ENCODE measurements at regions not wholly inside any gene's neighbourhood (a gene's known extent, or its start where the extent isn't known, plus 50 kb on each side); places are given as distances from the start of the nearest gene placed in this dataset.

- no peaks in the 10 kb centered on the region for H3K27me3 ChIP-seq (ENCODE audit: low read depth)
- no peak overlapping the region for H3K27ac ChIP-seq (replicated peaks)
- no peak for DNase-seq
- H3K9me3 ChIP-seq (replicated peaks): no peaks in the 10 kb centered on the region
- no peaks in the 10 kb centered on the region for H3K36me3 ChIP-seq
- H3K4me3 ChIP-seq: no peak overlapping the region
- intact Hi-C loops (cut with micrococcal nuclease): no loop called here
- TF ChIP-seq CTCF (IDR thresholded peaks at IDR 0.05; ENCODE audit: borderline replicate concordance): no peak
- no peaks in the 10 kb centered on the region for H3K4me1 ChIP-seq
Measured at GRCh38 chr2:83944191-83944590, 514.9 kb downstream of the SUCLG1 start.

DNA sequence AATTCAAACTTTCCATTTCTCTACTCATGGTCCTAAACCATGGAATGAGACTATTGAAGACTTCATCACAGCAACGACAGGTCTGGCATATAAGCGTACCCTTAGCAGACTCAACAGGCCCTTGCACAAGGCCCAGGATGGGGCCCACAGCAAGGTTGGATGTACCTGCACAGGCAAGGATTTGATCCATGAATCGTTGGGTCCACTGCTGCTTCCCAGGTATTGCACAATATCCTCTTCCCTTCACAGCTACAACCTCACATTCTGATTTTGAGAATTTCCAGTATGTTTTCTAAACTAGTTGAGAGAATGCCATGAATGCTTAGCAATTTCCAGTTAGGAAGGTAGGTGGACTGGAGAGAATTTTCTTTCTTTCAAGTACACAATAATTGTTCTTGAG is 515.8 kb downstream of the SUCLG1 start:
- H3K4me1 ChIP-seq: no peaks in the 10 kb centered on the region
- TF ChIP-seq CTCF (IDR thresholded peaks at IDR 0.05; ENCODE audit: borderline replicate concordance): no peak
- H3K9me3 ChIP-seq (replicated peaks): no peaks in the 10 kb centered on the region
- H3K27ac ChIP-seq (replicated peaks): no peak overlapping the region
- intact Hi-C loops (cut with micrococcal nuclease): no loop called here
- no peaks in the 10 kb centered on the region for H3K36me3 ChIP-seq
- no peak for DNase-seq
- no peaks in the 10 kb centered on the region for H3K27me3 ChIP-seq (ENCODE audit: low read depth)
- no peak overlapping the region for H3K4me3 ChIP-seq

- no peaks in the 10 kb centered on the region for H3K27me3 ChIP-seq (ENCODE audit: low read depth)
- no peak overlapping the region for H3K27ac ChIP-seq (replicated peaks)
- DNase-seq: no peak
- intact Hi-C loops (cut with micrococcal nuclease): no loop called here
- no peaks in the 10 kb centered on the region for H3K36me3 ChIP-seq
- H3K4me3 ChIP-seq: no peak overlapping the region
- no peak for TF ChIP-seq CTCF (IDR thresholded peaks at IDR 0.05; ENCODE audit: borderline replicate concordance)
- H3K9me3 ChIP-seq (replicated peaks): no peaks in the 10 kb centered on the region
- H3K4me1 ChIP-seq: no peaks in the 10 kb centered on the region
Measured at GRCh38 chr2:83941886-83942285, 517.2 kb downstream of the SUCLG1 start.

- Histone ChIP-seq H3K27ac (replicated peaks) (no peak overlapping the region), H3K36me3 (no peaks in the 10 kb centered on the region), H3K9me3 (replicated peaks) (no peaks in the 10 kb centered on the region), H3K4me3 (no peak overlapping the region), H3K27me3 (ENCODE audit: low read depth) (no peaks in the 10 kb centered on the region), H3K4me1 (no peaks in the 10 kb centered on the region)
- DNase-seq: no peak
- intact Hi-C loops (cut with micrococcal nuclease): no loop called here
- TF ChIP-seq CTCF (IDR thresholded peaks at IDR 0.05; ENCODE audit: borderline replicate concordance): no peak
Measured at GRCh38 chr2:83933749-83934148, 525.3 kb downstream of the SUCLG1 start.

- H3K36me3 ChIP-seq: no peaks in the 10 kb centered on the region
- H3K4me3 ChIP-seq: no peak overlapping the region
- H3K27me3 ChIP-seq (ENCODE audit: low read depth): no peaks in the 10 kb centered on the region
- no peak for TF ChIP-seq CTCF (IDR thresholded peaks at IDR 0.05; ENCODE audit: borderline replicate concordance)
- no peak for DNase-seq
- intact Hi-C loops (cut with micrococcal nuclease): no loop called here
- H3K9me3 ChIP-seq (replicated peaks): peaks cover 16% of the 10 kb centered on the region
- no peaks in the 10 kb centered on the region for H3K4me1 ChIP-seq
- H3K27ac ChIP-seq (replicated peaks): no peak overlapping the region
Measured at GRCh38 chr2:83923531-83923930, 535.5 kb downstream of the SUCLG1 start.

DNA sequence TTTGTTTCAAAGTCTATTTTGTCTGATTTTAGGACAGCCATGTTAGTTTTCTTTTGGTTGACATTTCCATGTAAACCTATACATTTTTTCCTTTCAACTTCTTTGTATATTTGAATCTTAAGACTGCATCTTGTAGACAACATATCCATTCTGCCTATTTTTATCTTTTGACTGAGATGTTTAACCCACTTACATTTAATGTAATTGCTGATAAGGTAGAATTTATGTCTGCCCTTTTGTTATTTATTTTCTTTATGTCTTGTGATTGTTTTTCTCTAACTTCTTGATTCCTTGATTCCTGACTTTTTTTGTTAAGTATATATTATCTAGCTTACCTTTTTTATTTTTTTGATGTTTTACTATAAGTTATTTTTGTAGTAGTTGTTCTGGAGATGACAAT is 542.5 kb downstream of the SUCLG1 start:
- H3K4me3 ChIP-seq: no peak overlapping the region
- intact Hi-C loops (cut with micrococcal nuclease): no loop called here

More for the DNA sequence above, 542.5 kb downstream of the SUCLG1 start:
- Histone ChIP-seq H3K4me1 (no peaks in the 10 kb centered on the region), H3K9me3 (replicated peaks) (peaks cover 6% of the 10 kb centered on the region), H3K27me3 (ENCODE audit: low read depth) (no peaks in the 10 kb centered on the region), H3K27ac (replicated peaks) (no peak overlapping the region), H3K36me3 (no peaks in the 10 kb centered on the region)
- DNase-seq: no peak
- TF ChIP-seq CTCF (IDR thresholded peaks at IDR 0.05; ENCODE audit: borderline replicate concordance): no peak

All from left ventricle myocardium inferior (tissue), 1 donor.